Right atrium auricular region (tissue), 2 donors: ENCODE measurements at regions not wholly inside any gene's neighbourhood (a gene's known extent, or its start where the extent isn't known, plus 50 kb on each side); places are given as distances from the start of the nearest gene placed in this dataset.

Experiments used
- DNase-seq: peaks from one replicate; pipeline ENCODE4 v3.0.0-alpha.2; 2019; ENCODE audit warnings: low spot score
- H3K27ac ChIP-seq, 2 donors: fragments of 200-600 bp; sonication (generic); 1 replicate in 1 of 2; 2 replicates in 1 of 2; pipeline ENCODE4 v1.5.1; 2016 to 2019
- H3K27me3 ChIP-seq, 2 donors: fragments of 200-600 bp; sonication (generic); one replicate each; pipeline versions ENCODE4 v1.5.1 to v1.6.0; 2017 to 2019
- H3K36me3 ChIP-seq: fragments of 200-600 bp; sonication (generic); one replicate; pipeline ENCODE4 v1.5.1; 2016
- H3K4me1 ChIP-seq, 2 donors: fragments of 200-600 bp; sonication (generic); one replicate each; pipeline versions ENCODE4 v1.5.1 to v1.6.0; 2017 to 2019
- H3K4me3 ChIP-seq, 2 donors: fragments of 200-600 bp; sonication (generic); 1 replicate in 1 of 2; 2 replicates in 1 of 2; pipeline ENCODE4 v1.5.1; 2017 to 2019; ENCODE audit warnings: mild to moderate bottlenecking in 1 of 2, moderate library complexity in 1 of 2
- H3K9me3 ChIP-seq, 2 donors: fragments of 200-600 bp; sonication (generic); one replicate each; pipeline ENCODE4 v1.5.1; 2019
- TF ChIP-seq, protein P1 (sequence below), 2 donors: fragments of 200-600 bp; sonication (generic); IDR thresholded peaks; one replicate each; pipeline ENCODE4 v1.5.1; 2019; ENCODE audit warnings: antibody characterized with exemption in 2 of 2

DNA sequence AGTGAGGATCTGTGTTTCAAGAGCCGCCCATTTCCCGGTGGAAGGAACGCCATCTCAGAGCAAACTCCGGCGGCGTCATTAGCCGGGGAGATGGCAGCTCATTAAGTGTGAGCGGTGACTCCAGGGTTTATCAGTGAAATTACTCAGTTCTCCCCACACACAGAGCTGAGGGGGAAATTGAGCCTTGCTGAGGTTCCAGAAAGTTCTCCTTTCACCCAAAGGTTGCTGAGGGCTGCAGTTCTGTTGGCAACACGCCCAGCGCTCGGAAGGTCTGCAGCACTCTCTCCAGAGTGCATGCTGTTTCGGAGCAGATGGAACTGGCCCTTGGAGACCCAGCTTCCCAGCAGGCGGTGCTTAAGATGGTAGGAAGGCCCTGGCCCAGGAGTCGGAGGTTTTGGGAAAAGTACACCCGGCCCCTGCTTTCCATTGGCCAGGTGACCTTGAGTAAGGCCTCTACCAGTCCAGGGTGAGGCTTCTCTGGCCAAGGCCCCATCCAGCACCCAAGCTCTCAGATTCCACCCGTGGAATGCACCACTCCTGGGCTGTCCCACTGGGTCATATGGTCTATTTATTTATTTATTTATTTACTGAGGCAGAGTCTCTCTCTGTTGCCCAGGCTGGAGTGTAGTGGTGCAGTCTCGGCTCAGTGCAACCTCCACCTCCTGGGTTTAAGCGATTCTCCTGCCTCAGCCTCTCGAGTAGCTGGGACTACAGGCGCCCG lies 167.7 kb upstream of the CIBAR2 start:
- no peaks in the 10 kb centered on the region for H3K36me3 ChIP-seq
- no peak overlapping the region for H3K4me3 ChIP-seq
- no peaks in the 10 kb centered on the region for H3K9me3 ChIP-seq
- H3K27me3 ChIP-seq, result no peaks in the 10 kb centered on the region
- no peak overlapping the region for H3K27ac ChIP-seq
- DNase-seq, result no peak
- TF ChIP-seq, protein P1, sequence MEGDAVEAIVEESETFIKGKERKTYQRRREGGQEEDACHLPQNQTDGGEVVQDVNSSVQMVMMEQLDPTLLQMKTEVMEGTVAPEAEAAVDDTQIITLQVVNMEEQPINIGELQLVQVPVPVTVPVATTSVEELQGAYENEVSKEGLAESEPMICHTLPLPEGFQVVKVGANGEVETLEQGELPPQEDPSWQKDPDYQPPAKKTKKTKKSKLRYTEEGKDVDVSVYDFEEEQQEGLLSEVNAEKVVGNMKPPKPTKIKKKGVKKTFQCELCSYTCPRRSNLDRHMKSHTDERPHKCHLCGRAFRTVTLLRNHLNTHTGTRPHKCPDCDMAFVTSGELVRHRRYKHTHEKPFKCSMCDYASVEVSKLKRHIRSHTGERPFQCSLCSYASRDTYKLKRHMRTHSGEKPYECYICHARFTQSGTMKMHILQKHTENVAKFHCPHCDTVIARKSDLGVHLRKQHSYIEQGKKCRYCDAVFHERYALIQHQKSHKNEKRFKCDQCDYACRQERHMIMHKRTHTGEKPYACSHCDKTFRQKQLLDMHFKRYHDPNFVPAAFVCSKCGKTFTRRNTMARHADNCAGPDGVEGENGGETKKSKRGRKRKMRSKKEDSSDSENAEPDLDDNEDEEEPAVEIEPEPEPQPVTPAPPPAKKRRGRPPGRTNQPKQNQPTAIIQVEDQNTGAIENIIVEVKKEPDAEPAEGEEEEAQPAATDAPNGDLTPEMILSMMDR (IDR thresholded peaks at IDR 0.05), result no peak
- peaks cover 0 to 4% of the 10 kb centered on the region in 2 donors for H3K4me1 ChIP-seq

DNA sequence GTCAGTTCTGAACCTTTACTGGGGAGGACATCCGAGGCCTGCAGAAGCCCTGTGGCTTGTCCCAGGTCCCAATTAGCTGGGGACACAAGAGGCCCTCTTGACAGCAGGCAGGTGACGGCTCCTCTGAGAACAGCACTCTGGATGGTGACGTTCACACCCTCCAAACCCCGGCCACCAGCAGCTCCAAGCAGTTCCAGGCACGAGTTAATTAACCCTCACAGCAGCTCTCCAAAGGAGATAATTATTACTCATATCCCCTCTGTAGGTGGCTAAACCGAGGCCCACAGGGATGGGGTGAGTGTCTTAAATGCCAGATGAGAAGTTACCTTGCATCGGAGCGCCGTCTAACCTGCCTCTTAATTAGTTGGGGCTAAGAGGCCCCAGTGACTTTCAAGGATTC lies 168.9 kb upstream of the CIBAR2 start:
- H3K4me3 ChIP-seq, result no peak overlapping the region
- no peaks in the 10 kb centered on the region for H3K36me3 ChIP-seq
- no peaks in the 10 kb centered on the region for H3K9me3 ChIP-seq
- no peak overlapping the region for H3K27ac ChIP-seq
- no peaks in the 10 kb centered on the region for H3K27me3 ChIP-seq
- peaks cover 0 to 10% of the 10 kb centered on the region in 2 donors for H3K4me1 ChIP-seq
- TF ChIP-seq, protein P1 (IDR thresholded peaks at IDR 0.05), result no peak
- DNase-seq, result no peak

DNA sequence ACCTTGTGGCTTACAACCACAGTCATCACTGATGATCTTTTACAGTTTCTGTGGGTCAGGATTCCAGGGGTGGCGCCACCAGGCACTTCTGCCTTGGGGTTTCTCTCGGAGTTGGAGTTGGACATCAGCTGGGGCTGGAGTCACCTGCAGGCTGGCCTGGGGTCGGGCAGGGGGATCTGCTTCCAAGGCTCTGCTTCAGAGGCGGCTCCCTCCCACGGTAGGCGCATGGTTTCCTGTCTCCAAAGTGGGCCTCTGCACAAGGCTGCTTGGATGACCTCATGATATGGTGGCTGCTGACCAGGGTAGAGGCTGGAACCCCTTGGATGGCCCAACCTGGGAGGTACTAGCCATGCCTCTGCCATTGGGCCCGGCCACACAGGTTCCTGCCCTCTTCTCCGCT lies 170.6 kb upstream of the CIBAR2 start:
- no peaks in the 10 kb centered on the region for H3K27me3 ChIP-seq
- H3K9me3 ChIP-seq, result no peaks in the 10 kb centered on the region
- no peak for DNase-seq
- TF ChIP-seq, protein P1 (IDR thresholded peaks at IDR 0.05), result no peak
- no peaks in the 10 kb centered on the region for H3K36me3 ChIP-seq
- no peak overlapping the region for H3K27ac ChIP-seq
- H3K4me1 ChIP-seq, result peaks cover 0 to 24% of the 10 kb centered on the region in 2 donors
- H3K4me3 ChIP-seq, result no peak overlapping the region

DNA sequence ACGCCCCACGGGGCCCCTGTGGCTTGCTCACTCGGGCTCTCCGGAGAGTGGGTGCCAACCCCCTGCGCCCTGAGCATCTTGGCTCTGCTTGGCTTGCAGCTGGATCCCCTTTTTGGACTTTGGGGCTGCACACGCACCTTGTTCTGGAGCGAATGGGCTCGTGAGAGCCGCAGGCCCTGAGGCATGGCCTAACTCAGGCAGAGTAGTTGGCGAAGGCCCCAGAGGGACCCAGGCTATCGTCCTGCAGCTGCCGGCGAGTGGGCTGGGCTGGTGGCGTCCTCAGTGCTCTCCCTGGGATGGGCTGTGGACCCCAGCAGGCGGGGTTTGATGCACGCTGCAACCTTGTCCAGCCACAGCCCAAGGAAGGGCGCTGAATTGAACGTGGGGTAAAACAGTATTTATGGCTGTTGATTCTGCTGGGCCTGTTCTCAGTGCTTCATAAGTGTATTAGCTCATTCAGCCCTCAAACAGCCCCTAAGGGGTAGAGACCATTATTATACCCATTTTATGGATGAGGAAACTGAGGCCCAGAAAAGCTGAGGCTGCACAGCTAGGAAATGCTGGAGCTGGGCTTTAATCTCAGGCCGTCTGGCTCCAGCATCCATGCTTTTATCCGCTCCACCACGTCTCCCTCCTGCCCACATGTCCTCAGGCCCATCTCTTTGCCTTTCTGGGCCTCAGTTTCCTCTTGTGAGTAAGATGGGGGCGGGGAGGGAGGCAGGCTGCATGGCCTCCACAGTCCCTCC lies 171.2 kb upstream of the CIBAR2 start:
- DNase-seq, result no peak
- TF ChIP-seq, protein P1 (IDR thresholded peaks at IDR 0.05), result no peak
- Histone ChIP-seq H3K4me3 (no peak overlapping the region), H3K4me1 (peaks cover 0 to 24% of the 10 kb centered on the region in 2 donors), H3K27ac (no peak overlapping the region), H3K36me3 (no peaks in the 10 kb centered on the region), H3K27me3 (no peaks in the 10 kb centered on the region), H3K9me3 (no peaks in the 10 kb centered on the region)

DNA sequence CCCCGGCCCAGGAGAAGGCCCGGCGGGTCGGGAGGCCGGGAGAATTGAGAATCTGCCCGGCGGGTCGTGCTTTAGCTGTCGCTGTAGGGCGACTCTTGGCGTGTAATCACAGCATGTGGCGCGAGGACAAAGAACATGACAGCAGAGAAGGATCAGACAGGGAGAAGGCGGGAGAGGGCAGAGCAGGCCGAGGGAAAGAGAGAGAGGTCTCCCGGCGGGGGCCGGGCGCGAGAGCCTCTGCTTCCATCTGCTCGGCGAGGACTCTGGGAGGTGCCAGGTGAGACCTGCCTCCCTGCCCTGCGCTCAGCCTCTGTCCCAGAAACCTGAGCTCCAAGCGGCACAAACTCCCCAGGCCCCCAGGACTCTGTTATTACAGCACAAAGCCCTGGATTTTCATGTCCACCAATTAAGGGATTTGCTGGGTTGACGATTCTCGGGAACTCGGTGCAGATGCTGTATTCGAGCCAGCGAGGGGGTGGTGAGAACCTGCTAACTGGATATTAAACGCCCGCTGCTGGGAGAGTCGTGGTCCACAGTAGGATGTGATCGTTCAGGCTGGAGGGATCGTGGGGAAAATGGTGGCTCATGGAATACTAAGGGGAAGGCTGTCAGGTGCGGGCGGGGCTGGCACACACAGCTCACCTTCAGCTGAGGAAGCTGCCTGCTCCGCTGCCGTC lies 172.0 kb upstream of the CIBAR2 start:
- TF ChIP-seq, protein P1 (IDR thresholded peaks at IDR 0.05), result no peak
- Histone ChIP-seq H3K4me3 (no peak overlapping the region), H3K27ac (no peak overlapping the region), H3K4me1 (peaks cover 0 to 24% of the 10 kb centered on the region in 2 donors), H3K9me3 (no peaks in the 10 kb centered on the region), H3K36me3 (no peaks in the 10 kb centered on the region), H3K27me3 (no peaks in the 10 kb centered on the region)
- DNase-seq, result no peak
